ENCODE measurements at regions not wholly inside any gene's neighbourhood (a gene's known extent, or its start where the extent isn't known, plus 50 kb on each side); places are given as distances from the start of the nearest gene placed in this dataset.

DNA sequence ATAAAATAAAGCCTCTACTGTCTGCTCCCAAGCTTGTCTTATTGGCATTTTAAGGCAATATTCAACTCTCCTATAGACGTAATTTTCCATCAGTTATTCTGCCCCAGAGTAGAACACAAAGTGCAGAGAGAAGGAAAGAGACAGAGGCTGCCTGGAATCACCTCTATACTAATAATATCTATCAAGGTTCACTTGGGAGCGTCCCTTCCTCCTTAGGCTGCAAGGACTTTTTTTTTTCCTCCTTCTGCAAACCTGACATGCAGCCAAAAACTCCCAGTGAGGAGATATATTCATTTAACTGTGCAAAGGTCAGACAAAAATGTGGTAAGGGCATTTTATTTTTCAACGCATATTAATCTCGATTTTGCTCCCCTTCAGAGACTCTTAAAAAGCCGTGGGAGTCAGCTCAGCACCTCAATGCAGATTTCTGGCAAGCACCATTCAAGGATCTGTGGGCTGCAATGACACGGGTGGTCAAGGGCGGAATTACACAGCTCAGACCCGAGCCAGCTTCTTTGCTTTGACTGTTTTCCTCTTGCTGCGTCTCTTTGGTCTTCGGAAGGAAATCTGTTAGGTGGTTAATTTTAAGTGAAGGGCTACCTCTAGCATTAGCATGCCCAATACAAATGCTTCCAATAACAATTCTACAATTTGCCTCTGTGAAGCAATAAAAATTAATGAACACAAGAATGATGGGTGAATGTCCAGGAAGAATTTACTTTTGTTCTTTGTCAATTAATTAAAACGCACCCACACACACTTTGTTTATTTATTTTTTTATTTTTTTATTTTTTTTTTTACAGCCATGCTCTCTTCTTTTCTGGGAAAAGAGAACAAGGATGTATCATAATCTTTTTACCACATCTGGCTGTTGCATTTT is 587.7 kb upstream of the GRAMD2B start:
- H3K4me3 ChIP-seq (ENCODE audit: low read length in 3 of 3): peak overlapping the region in 1 of 3 donors; percentile 5
- no peak overlapping the region for H3K9ac ChIP-seq (ENCODE audit: low read depth in 1 of 3, low read length in 3 of 3)
- H3K27me3 ChIP-seq (ENCODE audit: control insufficient read depth in 3 of 3, insufficient read depth in 3 of 3, low read length in 3 of 3): no peaks in the 10 kb centered on the region
- no peak overlapping the region for H3K27ac ChIP-seq (ENCODE audit: low read depth, low read length)
- H3K36me3 ChIP-seq (ENCODE audit: control insufficient read depth in 3 of 3, insufficient read depth in 3 of 3, low read length in 3 of 3): no peaks in the 10 kb centered on the region
- H3K9me3 ChIP-seq (ENCODE audit: control insufficient read depth in 3 of 3, low read length in 3 of 3): no peaks in the 10 kb centered on the region
- H3K4me1 ChIP-seq (ENCODE audit: control insufficient read depth in 3 of 3, insufficient read depth in 3 of 3, low read length in 3 of 3): peaks cover 0 to 4% (median 0%) of the 10 kb centered on the region in 3 donors

DNA sequence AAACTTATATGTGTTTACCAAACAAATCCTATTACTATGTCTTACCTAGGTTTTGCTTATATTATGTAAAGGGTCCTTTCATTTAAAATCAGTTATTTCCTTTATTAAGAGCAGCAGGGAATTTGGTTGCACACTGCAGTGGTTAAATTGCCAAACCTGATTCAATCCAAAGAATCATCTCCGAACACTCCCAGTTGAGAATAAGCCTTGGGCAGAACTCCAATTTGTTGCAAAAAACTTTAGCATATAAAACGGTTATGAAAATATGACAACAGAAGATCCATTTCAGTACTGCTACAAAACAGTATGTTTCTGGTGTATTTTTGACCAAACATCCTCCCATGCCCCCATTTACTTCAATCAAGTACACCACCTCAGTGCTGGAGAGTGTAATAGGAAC is 587.0 kb upstream of the GRAMD2B start:
- Histone ChIP-seq H3K36me3 (ENCODE audit: control insufficient read depth in 3 of 3, insufficient read depth in 3 of 3, low read length in 3 of 3) (no peaks in the 10 kb centered on the region), H3K9me3 (ENCODE audit: control insufficient read depth in 3 of 3, low read length in 3 of 3) (no peaks in the 10 kb centered on the region), H3K27me3 (ENCODE audit: control insufficient read depth in 3 of 3, insufficient read depth in 3 of 3, low read length in 3 of 3) (no peaks in the 10 kb centered on the region), H3K4me3 (ENCODE audit: low read length in 3 of 3) (no peak overlapping the region), H3K4me1 (ENCODE audit: control insufficient read depth in 3 of 3, insufficient read depth in 3 of 3, low read length in 3 of 3) (peaks cover 0 to 4% (median 0%) of the 10 kb centered on the region in 3 donors), H3K9ac (ENCODE audit: low read depth in 1 of 3, low read length in 3 of 3) (no peak overlapping the region), H3K27ac (ENCODE audit: low read depth, low read length) (no peak overlapping the region)

DNA sequence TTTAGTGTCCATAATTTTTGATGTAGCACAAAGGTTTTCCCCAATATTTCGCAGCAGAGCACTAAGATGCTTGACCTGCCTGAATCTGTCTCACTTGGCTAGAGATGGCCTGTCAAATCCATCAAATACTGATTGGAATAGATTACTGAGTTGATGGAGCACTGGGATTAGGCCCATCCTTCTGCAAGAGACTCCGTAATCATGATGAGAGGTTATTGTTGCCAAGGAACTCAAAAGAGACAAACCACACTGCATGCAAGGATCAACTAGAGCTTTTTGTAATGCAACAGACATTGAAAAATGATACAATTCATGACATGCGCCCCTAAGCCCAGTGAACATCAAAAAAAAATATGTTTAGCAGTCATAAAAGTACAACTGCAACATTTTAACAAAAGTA is 585.3 kb upstream of the GRAMD2B start:
- Histone ChIP-seq H3K27me3 (ENCODE audit: control insufficient read depth in 3 of 3, insufficient read depth in 3 of 3, low read length in 3 of 3) (no peaks in the 10 kb centered on the region), H3K4me1 (ENCODE audit: control insufficient read depth in 3 of 3, insufficient read depth in 3 of 3, low read length in 3 of 3) (peaks cover 0 to 4% (median 0%) of the 10 kb centered on the region in 3 donors), H3K36me3 (ENCODE audit: control insufficient read depth in 3 of 3, insufficient read depth in 3 of 3, low read length in 3 of 3) (no peaks in the 10 kb centered on the region), H3K27ac (ENCODE audit: low read depth, low read length) (no peak overlapping the region), H3K9me3 (ENCODE audit: control insufficient read depth in 3 of 3, low read length in 3 of 3) (no peaks in the 10 kb centered on the region), H3K9ac (ENCODE audit: low read depth in 1 of 3, low read length in 3 of 3) (no peak overlapping the region), H3K4me3 (ENCODE audit: low read length in 3 of 3) (no peak overlapping the region)

DNA sequence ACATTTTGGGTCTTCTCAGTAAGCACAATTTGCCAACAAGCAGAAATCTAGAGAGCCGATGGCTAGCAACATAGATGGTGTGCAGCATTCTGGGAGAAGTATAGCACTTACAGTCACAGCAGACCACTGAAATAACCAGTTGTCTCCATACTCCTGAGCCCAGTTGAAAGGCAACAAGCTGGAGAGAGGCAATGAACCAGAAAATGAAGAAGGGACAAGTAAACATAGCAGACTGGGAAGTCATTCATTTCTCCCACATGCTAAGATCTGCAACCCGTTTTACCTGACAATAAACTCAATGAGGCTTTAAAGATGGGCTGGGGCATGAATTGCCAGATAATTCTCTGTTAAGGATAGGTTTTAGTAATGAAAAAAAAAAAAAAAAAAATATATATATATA is 575.6 kb upstream of the GRAMD2B start:
- H3K27ac ChIP-seq (ENCODE audit: low read depth, low read length): no peak overlapping the region
- no peaks in the 10 kb centered on the region for H3K27me3 ChIP-seq (ENCODE audit: control insufficient read depth in 3 of 3, insufficient read depth in 3 of 3, low read length in 3 of 3)
- H3K9ac ChIP-seq (ENCODE audit: low read depth in 1 of 3, low read length in 3 of 3): no peak overlapping the region
- H3K9me3 ChIP-seq (ENCODE audit: control insufficient read depth in 3 of 3, low read length in 3 of 3): no peaks in the 10 kb centered on the region
- H3K4me3 ChIP-seq (ENCODE audit: low read length in 3 of 3): no peak overlapping the region
- H3K4me1 ChIP-seq (ENCODE audit: control insufficient read depth in 3 of 3, insufficient read depth in 3 of 3, low read length in 3 of 3): no peaks in the 10 kb centered on the region
- no peaks in the 10 kb centered on the region for H3K36me3 ChIP-seq (ENCODE audit: control insufficient read depth in 3 of 3, insufficient read depth in 3 of 3, low read length in 3 of 3)

DNA sequence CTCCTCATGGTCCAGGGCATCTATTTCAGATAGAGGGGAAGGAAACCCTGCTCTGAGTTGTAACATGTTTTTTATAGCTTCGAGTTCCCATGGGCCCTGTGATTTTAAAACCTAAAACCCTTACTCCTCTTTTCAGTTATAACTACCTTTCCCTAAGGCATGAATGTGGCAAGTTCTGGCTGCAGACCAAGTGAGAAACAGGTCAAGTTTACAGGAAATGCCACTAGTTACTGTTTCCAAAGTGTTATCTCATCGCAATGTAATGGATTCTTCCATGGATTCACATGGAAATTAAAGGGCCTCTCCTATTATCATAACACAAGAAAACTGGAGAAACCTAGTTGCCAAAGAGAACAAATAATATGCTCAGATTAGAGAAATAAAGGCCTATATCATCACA is 574.5 kb upstream of the GRAMD2B start:
- Histone ChIP-seq H3K9ac (ENCODE audit: low read depth in 1 of 3, low read length in 3 of 3) (no peak overlapping the region), H3K9me3 (ENCODE audit: control insufficient read depth in 3 of 3, low read length in 3 of 3) (no peaks in the 10 kb centered on the region), H3K4me1 (ENCODE audit: control insufficient read depth in 3 of 3, insufficient read depth in 3 of 3, low read length in 3 of 3) (no peaks in the 10 kb centered on the region), H3K4me3 (ENCODE audit: low read length in 3 of 3) (no peak overlapping the region), H3K36me3 (ENCODE audit: control insufficient read depth in 3 of 3, insufficient read depth in 3 of 3, low read length in 3 of 3) (no peaks in the 10 kb centered on the region), H3K27ac (ENCODE audit: low read depth, low read length) (no peak overlapping the region), H3K27me3 (ENCODE audit: control insufficient read depth in 3 of 3, insufficient read depth in 3 of 3, low read length in 3 of 3) (no peaks in the 10 kb centered on the region)

DNA sequence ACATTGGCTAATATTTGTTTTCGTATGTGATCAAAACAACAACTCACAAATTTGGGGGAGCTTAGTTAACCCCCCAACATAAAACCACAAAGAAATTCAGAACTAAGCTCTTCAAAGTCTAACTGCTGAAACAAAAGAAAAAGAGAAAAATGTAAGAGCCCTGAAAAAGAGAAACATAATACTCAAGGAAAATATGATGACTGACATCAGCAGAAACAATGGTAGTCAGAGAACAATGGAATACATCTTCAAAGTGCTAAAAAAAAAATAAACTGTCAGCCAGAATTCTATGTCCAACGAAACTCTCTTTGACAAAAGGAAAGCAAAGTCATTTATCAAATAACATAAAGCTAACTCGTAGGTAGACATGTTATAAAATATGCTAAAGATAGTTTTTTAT is 566.3 kb upstream of the GRAMD2B start:
- peaks cover 0 to 3% (median 0%) of the 10 kb centered on the region in 3 donors for H3K9me3 ChIP-seq (ENCODE audit: control insufficient read depth in 3 of 3, low read length in 3 of 3)
- no peaks in the 10 kb centered on the region for H3K36me3 ChIP-seq (ENCODE audit: control insufficient read depth in 3 of 3, insufficient read depth in 3 of 3, low read length in 3 of 3)
- H3K4me3 ChIP-seq (ENCODE audit: low read length in 3 of 3): no peak overlapping the region

DNA sequence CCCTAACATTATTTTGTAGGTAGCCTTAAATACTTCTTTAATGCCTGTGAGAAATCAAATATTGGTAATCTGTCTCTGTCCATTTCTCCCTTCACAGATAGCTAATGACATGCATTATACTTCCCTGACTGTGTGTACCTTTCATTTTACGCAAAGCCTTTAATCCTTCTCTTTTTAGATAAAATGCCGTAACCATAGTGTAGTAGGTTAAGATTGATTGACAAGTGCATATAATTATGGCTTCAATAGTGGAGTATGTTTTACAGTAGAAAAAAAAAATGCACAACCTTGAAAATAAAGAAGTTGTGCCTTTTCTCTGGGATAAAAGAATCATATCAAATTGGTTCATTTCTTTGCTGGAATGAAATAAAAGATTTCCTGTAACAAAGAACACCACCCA is 559.6 kb upstream of the GRAMD2B start:
- Histone ChIP-seq H3K27me3 (ENCODE audit: control insufficient read depth in 3 of 3, insufficient read depth in 3 of 3, low read length in 3 of 3) (no peaks in the 10 kb centered on the region), H3K9me3 (ENCODE audit: control insufficient read depth in 3 of 3, low read length in 3 of 3) (peaks cover 0 to under 1% (median 0%) of the 10 kb centered on the region in 3 donors), H3K27ac (ENCODE audit: low read depth, low read length) (no peak overlapping the region), H3K9ac (ENCODE audit: low read depth in 1 of 3, low read length in 3 of 3) (no peak overlapping the region), H3K36me3 (ENCODE audit: control insufficient read depth in 3 of 3, insufficient read depth in 3 of 3, low read length in 3 of 3) (no peaks in the 10 kb centered on the region), H3K4me3 (ENCODE audit: low read length in 3 of 3) (no peak overlapping the region), H3K4me1 (ENCODE audit: control insufficient read depth in 3 of 3, insufficient read depth in 3 of 3, low read length in 3 of 3) (no peaks in the 10 kb centered on the region)

More for the DNA sequence above, 566.3 kb upstream of the GRAMD2B start:
- H3K9ac ChIP-seq (ENCODE audit: low read depth in 1 of 3, low read length in 3 of 3): no peak overlapping the region
- no peaks in the 10 kb centered on the region for H3K27me3 ChIP-seq (ENCODE audit: control insufficient read depth in 3 of 3, insufficient read depth in 3 of 3, low read length in 3 of 3)
- H3K4me1 ChIP-seq (ENCODE audit: control insufficient read depth in 3 of 3, insufficient read depth in 3 of 3, low read length in 3 of 3): no peaks in the 10 kb centered on the region
- no peak overlapping the region for H3K27ac ChIP-seq (ENCODE audit: low read depth, low read length)

DNA sequence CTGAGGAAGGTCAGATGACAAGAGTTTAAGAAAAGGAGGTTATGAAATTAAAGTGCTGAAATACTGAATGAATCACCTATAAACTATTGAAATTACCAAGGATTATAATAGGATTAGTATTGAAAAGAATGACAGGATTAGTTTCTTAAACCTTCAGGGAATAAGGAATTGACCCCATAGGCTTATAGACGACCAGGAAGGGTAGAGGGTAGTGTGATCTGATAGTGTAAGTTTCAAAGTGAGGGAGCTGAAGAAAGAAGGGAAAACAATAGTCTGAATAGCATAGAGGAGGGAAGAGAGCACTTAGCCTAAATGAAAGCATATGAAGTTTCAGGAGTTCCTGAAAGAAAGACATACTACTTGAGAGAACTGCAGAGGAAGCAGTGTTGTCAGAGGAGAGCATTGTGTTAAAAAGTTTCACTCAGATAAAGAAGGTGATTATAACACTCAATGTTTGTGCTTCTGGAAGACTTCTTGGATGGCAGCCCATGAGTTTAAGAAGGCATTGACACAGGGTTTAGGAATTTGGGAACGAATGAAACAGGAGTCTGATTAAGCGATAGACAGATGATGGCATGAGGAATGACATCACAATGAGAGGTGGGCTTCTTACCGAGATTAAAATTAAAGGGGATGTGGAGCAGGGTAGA is 557.9 kb upstream of the GRAMD2B start:
- H3K4me3 ChIP-seq (ENCODE audit: low read length in 3 of 3): no peak overlapping the region
- no peak overlapping the region for H3K27ac ChIP-seq (ENCODE audit: low read depth, low read length)
- no peaks in the 10 kb centered on the region for H3K36me3 ChIP-seq (ENCODE audit: control insufficient read depth in 3 of 3, insufficient read depth in 3 of 3, low read length in 3 of 3)
- no peak overlapping the region for H3K9ac ChIP-seq (ENCODE audit: low read depth in 1 of 3, low read length in 3 of 3)
- H3K27me3 ChIP-seq (ENCODE audit: control insufficient read depth in 3 of 3, insufficient read depth in 3 of 3, low read length in 3 of 3): no peaks in the 10 kb centered on the region
- no peaks in the 10 kb centered on the region for H3K9me3 ChIP-seq (ENCODE audit: control insufficient read depth in 3 of 3, low read length in 3 of 3)
- H3K4me1 ChIP-seq (ENCODE audit: control insufficient read depth in 3 of 3, insufficient read depth in 3 of 3, low read length in 3 of 3): no peaks in the 10 kb centered on the region

DNA sequence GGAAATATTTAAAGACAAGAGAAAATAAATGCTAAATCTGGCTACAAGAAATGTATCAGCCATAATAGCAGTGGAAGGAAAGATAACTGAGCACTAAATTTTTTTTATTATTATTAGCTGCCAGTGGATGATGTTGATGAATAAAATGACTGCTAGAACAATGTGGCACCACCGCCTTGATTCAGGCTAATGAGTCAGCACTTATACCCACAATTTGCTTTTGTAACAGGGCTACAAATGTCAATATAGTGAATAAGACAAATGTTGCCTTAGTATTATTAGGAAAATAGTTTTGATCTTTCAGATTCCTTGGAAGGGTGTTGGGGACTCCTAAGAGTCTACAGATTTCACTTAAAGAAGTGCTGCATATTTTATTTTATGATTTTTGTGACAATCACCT is 555.2 kb upstream of the GRAMD2B start:
- Histone ChIP-seq H3K27me3 (ENCODE audit: control insufficient read depth in 3 of 3, insufficient read depth in 3 of 3, low read length in 3 of 3) (no peaks in the 10 kb centered on the region), H3K9me3 (ENCODE audit: control insufficient read depth in 3 of 3, low read length in 3 of 3) (peaks cover 0 to 1% (median 0%) of the 10 kb centered on the region in 3 donors), H3K36me3 (ENCODE audit: control insufficient read depth in 3 of 3, insufficient read depth in 3 of 3, low read length in 3 of 3) (no peaks in the 10 kb centered on the region), H3K4me3 (ENCODE audit: low read length in 3 of 3) (no peak overlapping the region), H3K27ac (ENCODE audit: low read depth, low read length) (no peak overlapping the region), H3K9ac (ENCODE audit: low read depth in 1 of 3, low read length in 3 of 3) (no peak overlapping the region), H3K4me1 (ENCODE audit: control insufficient read depth in 3 of 3, insufficient read depth in 3 of 3, low read length in 3 of 3) (no peaks in the 10 kb centered on the region)

DNA sequence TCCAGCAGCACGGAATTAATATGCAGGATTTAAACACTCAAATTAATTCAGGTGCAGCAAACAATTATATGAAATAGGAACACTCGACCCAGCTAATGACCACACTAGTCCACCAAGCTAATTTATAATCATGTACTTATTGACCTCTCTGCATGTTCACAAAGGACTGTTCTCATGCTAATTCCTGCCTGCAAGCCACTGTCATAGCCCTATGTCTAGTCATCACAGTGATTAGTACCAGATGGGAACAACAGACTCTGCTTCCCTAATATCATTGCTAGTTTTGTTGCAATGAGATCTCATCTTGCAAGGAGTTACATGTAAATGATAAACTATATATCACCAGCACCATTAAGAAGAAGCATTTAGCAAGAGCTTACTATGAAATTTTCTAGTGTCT is 553.0 kb upstream of the GRAMD2B start:
- Histone ChIP-seq H3K9me3 (ENCODE audit: control insufficient read depth in 3 of 3, low read length in 3 of 3) (peaks cover 0 to 3% (median 0%) of the 10 kb centered on the region in 3 donors), H3K4me3 (ENCODE audit: low read length in 3 of 3) (no peak overlapping the region)

More for the DNA sequence above, 553.0 kb upstream of the GRAMD2B start:
- Histone ChIP-seq H3K4me1 (ENCODE audit: control insufficient read depth in 3 of 3, insufficient read depth in 3 of 3, low read length in 3 of 3) (no peaks in the 10 kb centered on the region), H3K27me3 (ENCODE audit: control insufficient read depth in 3 of 3, insufficient read depth in 3 of 3, low read length in 3 of 3) (no peaks in the 10 kb centered on the region), H3K9ac (ENCODE audit: low read depth in 1 of 3, low read length in 3 of 3) (no peak overlapping the region), H3K27ac (ENCODE audit: low read depth, low read length) (no peak overlapping the region), H3K36me3 (ENCODE audit: control insufficient read depth in 3 of 3, insufficient read depth in 3 of 3, low read length in 3 of 3) (no peaks in the 10 kb centered on the region)
